HEK293 (cell line): ENCODE measurements at regions not wholly inside any gene's neighbourhood (a gene's known extent, or its start where the extent isn't known, plus 50 kb on each side); places are given as distances from the start of the nearest gene placed in this dataset.

Experiments used
- CTCF ChIP-seq: fragments of 450-650 bp; formaldehyde crosslinking; IDR thresholded peaks from 2 replicates; pipeline ENCODE4 v1.5.1; 2016; ENCODE audit warnings: missing biosample characterization, missing genetic modification characterization
- GLI4 ChIP-seq: fragments of 450-650 bp; formaldehyde crosslinking; IDR thresholded peaks from 2 replicates; pipeline ENCODE4 v1.5.1; 2016; ENCODE audit warnings: missing biosample characterization, missing genetic modification characterization
- ZNF366 ChIP-seq: fragments of 450-650 bp; formaldehyde crosslinking; conservative IDR thresholded peaks from 2 replicates; pipeline ENCODE4 v1.5.1; 2016; ENCODE audit warnings: missing biosample characterization, missing genetic modification characterization
- ZNF76 ChIP-seq: fragments of 450-650 bp; formaldehyde crosslinking; IDR thresholded peaks from 2 replicates; pipeline ENCODE4; 2016; ENCODE audit warnings: low read depth, missing biosample characterization, missing genetic modification characterization, borderline replicate concordance

- no peak for TF ChIP-seq CTCF (tag by site-specific recombination)
- no peak for TF ChIP-seq GLI4 (tag by site-specific recombination)
- TF ChIP-seq ZNF76 (tag by site-specific recombination): no peak
- TF ChIP-seq ZNF366: no peak
Measured at GRCh38 chr9:17871213-17871890, 292.5 kb downstream of the SH3GL2 start.
